NOMO-1 treated with DMSO at 0.1 percent for 48 hours (cell line): ENCODE measurements at regions not wholly inside any gene's neighbourhood (a gene's known extent, or its start where the extent isn't known, plus 50 kb on each side); places are given as distances from the start of the nearest gene placed in this dataset.

ENCODE experiments used
- DNase-seq: peaks from one replicate; lab custom pipeline; 2025; ENCODE audit not compliant: unreplicated experiment; lab: John Stamatoyannopoulos, UW

DNA sequence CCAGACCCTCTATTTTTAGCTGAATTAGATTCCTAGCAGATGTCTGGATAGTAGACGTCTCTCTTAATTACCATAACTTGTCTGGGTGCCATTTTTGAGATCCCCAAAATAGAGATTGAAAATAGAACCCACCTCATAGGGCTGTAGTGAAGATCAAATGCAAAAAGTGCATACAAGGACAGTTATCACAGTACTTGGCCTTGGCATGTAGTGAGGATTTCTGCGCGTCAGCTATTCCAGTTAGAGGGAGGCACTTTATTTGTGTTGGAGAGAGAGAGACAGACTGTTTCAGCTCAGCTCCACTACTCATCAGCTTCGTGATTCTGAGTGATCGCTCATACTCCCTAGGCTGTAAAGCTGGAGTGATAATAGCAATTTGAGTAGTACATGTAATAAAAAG is 59.6 kb upstream of the CDH13 start:
- DNase-seq = no peak

DNA sequence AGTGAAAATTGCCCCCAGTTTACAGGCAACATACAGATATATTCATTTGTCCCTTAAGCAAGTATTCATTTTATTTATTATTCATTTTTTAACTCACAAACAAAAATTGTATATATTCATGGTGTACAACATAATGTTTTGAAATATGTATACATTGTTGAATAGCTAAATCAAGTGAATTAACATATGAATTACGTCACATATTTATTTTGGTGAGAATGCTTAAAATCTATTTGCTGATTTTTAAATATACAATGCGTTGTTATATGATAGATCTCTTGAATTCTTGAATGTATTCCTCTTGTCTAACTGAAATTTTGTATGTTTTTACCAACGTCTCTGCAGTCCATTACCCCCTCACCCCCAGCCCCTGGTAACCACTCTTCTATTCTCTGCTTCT is 63.4 kb upstream of the CDH13 start:
- DNase-seq = no peak

DNA sequence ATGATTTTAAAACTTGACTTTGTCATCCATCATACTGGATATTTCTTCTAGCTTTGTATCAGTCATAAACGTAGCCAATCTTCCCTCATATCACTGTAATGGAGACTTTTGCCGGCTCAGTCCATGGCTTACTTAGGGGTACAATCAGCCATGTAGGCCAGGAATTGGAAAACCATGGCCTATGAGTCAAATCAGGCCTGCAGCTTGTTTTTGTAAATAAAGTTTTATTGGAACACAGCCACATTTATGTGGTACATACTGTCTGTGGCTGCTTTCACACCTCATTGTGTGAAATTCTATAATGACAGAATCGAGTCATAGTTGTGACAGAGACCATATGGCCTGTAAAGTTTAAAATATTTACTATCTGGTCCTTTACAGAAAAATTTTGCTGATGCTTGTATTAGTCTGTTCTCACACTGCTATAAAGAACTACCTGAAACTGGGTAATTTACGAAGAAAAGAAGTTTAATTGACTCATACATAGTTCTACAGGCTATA is 64.5 kb upstream of the CDH13 start:
- DNase-seq = no peak

DNA sequence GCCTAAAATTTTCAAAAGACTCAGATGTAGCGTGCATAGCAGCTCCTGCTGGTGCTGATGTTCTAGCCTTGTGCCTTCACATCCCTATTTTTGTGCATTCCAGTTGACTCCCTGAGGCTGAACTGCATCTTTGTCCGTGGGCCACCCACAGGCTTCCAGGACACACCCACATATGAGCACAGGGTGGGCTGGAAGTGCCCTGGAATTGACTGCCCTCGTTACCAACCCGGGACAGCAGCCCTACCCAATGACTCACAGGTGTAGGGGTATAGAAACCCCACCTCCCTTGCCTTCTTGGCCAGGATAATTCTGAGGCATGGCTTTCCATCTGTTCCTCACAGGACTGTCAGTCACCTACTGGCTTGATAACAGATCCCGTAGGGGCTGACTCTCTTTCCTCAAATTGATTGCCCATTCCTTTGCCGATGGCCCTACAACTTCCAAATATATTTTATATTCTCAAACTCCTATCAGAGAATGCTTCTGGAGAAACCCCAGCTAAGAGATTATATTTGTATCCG is 65.9 kb upstream of the CDH13 start:
- no peak for DNase-seq

DNA sequence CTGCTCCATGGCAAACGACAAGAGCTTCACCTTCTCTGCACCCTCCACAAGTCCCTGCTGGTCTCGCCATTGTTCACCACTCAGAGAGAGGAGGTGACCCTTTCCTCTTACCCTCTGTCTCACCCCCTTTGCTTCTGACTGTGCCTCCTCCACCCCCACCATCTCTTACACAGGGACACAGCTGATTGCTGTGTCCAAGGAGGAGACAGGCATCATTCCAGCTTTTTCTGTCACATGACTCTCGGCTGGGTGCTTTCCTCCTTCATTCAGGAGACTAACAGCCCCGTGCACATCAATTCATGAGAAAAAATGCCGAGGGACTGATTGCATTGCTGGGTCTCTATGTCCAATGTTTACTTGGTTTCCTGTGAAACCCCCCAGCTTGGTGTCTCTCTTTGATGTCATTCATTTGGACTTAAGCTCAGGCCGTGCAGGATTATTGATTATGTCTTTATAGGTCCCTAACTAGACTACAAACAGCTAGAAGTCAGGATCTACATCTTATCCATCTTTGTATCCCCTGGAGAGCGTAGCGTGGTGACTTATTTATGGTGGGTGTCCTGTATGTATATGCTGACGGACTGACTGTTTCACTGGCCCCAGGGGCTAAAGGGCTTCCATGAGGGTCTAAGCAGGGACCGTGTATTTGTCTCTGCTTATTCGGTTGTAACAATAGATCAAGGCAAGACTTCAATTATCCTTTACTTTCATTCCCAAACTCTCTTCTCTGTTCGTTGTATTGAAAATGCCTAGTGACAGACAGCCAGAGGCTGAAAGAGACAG is 82.2 kb upstream of the CDH13 start:
- DNase-seq = no peak

DNA sequence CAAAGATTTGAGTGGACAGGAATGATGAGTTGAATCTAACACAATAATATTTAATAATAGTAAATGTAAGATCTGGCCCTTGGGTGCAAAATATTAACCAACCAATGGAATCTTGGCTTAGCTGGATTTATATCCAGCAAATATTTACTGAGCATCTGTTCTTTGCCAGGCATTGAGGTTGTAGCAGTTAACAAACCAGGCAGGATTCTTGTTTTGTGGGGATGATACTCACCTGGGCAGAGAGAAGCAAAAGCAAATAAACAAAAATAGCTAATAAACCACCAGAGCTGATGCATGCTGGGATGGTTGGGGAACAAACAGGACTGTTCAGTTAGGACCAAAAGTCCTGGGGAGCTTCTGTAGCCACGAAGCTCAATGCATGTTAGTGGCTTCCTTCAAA is 84.1 kb upstream of the CDH13 start:
- DNase-seq = no peak

DNA sequence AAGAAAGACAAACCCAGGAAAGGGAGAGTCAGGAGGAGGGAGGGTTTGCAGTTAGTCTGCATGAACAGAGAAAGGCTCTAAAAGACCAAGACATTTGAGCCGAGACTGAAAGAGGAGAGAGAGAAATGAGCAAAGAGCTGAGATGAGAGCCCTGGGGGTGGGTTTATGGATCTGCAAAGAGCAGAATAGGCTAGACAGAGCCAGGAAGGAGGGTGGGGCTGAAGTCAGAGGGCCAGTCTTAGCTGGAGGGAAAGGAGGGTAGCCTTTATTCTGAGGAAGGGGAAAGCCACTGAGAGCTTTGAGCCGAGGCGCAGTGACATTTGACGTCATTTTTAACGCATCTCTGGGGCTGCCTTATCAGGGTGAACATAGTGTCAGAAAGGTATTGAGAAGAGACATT is 85.7 kb upstream of the CDH13 start:
- no peak for DNase-seq

DNA sequence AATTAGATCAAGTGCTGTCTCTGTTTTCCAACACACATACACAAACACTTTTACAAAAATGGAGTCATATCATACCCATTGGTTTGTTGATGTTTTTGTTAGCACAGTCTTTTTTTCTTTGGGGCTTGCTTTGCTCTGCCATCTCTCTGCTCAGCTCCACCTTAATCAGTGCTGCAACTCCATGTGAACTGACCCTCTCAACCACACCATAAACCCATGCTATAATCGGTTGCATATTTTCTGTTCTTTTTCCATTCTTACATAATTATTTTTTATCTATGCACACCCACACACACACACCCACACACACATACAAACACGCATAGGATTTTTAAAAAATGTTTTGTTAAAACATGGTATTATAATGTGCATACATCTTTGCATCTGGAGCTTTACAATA is 91.0 kb upstream of the CDH13 start:
- DNase-seq = no peak

DNA sequence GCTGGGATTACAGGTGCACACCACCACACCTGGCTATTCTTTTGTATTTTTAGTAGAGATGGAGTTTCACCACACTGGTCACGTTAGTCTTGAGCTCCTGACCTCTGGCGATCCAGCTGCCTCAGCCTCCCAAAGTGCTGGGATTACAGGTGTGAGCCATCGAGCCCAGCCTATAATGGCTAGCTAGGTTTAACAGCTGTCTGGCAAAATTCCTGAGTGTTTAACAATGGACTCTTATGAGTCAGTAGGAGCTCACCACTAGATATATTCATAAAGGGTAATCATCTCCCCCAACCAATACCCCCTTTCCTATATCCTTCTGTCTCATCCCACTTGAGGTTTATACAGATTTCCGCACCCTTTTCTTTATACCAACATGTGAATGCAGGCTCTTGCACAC is 91.5 kb upstream of the CDH13 start:
- no peak for DNase-seq

DNA sequence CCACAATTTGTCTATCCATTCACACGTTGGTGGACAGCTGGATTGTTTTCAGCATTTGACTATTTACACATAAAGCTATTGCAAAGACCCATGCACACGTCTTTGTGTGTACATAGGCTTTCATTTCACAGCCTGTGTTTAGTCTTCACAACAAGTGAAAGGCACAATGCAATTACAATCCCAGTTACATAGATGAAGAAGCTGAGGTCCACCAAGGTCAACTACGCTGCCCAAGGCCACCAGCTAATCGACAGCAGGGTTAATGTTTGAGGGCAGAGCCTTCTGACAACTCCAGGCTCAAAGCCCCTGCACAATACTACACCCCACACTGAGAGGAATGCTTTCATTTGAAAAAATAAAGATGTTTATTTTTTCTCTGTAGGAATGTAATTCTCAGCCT is 93.6 kb upstream of the CDH13 start:
- DNase-seq = no peak

DNA sequence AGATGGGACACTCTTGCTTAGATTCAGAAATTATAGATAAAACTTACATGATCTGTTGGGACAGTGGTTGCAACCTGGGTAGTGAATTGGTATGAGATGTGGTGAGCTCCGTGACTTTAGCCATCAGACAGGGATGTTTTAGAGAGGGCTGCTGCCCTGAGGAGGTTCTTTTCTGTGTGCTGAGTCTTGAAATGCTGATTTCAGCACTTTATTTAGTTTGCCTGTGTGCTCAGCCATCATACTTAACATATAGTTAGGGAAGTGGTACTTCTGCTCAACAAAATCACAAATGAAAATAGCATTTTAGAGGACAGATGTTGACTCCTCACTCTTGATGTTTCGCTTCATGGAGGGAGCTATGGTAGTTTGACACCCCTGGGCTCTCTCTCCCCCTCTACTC is 95.9 kb upstream of the CDH13 start:
- DNase-seq = no peak

DNA sequence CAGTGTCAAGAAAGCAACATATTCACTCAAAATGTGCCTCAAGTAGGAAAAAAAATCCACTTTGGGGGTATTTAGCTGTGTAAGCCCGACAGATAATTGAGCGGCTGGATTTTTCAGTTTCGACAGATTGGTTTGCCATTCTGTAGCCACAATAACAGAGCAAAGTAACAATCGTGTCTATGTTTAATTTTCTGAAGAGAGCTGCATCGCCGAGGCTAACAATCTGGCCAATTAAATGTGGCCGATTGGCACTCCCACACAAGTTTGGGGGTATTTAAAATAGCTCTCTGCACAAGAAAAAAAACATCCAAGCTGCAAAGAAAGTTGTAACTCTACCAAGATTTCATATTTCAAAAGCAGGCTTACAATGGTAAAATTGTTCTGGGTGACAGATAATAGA is 99.7 kb upstream of the CDH13 start:
- DNase-seq = no peak

DNA sequence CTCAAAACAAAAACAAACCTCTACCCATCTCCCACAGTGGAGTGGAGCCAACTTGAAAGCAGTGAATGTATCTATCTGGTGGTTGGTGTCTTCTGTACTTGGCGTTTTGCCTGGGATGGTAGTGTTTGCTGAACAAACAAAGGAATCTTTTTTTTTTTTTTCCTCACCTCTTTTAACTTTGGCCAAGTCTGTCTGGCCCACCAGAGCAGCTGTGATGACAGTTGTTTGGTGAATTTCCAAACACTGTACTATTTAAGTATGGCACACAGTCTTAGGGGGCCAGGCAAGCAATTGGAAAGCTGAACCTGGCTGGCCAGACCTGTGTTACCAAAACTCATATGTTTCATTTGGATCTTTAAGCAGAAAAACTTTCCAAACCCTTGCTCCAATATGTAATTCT is 101.8 kb upstream of the CDH13 start:
- DNase-seq = no peak

DNA sequence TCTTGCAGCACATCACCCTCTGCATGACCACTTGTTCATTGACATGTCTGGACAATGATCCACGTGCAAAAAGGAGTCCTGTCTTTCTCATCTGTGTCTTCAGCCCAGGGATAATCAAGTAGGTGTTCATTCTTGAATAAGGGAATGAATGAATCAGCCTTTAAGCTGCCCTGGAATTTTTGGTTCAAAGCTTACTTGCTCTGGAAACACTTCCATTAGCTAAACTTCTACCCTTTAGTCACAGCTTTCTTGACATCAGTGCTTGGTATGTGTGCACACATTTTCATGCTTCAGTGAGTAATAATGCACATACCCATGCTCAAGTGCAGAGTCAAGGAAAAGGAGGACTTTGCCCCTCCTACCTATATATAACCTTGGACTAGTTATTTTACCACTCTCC is 103.0 kb upstream of the CDH13 start:
- DNase-seq = no peak

DNA sequence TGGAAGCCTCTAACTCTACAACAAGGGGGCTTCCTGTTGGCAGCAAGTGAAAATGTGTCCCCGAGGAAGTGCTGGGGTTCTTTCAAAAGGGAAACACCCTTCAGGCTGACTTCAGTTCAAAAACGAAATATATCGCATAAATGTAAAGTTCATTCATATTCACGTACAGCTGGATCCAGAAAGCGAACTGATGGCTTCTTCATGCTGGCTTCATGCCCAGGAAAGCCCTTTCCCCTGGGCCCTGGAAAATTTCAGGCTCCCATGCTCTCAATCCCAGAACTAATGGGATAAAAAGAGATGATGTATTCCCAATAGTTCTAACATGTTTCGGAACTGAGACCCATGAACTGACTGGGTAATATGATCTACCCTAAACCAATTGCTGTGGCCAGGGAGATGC is 104.7 kb upstream of the CDH13 start:
- no peak for DNase-seq

DNA sequence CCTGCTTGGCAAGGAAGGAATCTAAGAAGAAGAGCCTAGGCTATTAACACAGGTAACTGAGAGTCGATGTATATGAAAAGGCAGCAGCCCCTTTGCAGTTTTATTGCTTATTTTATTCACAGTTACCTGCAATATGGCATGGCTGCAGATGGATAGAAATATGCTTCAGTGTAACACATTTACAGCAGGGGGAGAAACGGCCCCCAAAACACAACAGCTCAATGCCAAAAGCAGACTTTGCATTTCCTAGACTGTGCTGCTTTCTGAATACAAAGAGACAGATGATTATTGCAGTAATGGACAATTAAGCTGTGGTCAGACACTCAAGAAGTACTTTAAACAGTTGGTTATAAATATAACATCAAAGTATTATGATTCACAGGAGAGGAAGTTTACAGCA is 108.0 kb upstream of the CDH13 start:
- no peak for DNase-seq

DNA sequence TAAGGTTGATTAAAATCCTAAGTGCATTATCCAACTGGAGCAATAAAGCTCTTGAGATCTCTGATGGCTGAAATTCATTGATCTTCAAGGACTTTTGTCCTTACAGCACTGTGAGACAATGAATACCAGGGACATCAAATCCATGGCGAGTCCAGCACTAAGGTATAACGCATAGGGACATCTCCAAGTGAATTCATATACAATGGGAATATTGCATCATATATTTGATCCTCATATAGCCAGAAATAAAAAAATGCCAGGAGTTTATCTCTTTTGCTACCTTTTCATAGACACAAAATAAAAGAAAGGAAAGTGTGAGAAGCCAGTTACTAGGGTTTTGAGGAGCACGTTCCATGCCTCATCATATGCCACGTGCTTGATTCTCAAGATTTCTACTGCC is 112.5 kb upstream of the CDH13 start:
- DNase-seq = no peak

DNA sequence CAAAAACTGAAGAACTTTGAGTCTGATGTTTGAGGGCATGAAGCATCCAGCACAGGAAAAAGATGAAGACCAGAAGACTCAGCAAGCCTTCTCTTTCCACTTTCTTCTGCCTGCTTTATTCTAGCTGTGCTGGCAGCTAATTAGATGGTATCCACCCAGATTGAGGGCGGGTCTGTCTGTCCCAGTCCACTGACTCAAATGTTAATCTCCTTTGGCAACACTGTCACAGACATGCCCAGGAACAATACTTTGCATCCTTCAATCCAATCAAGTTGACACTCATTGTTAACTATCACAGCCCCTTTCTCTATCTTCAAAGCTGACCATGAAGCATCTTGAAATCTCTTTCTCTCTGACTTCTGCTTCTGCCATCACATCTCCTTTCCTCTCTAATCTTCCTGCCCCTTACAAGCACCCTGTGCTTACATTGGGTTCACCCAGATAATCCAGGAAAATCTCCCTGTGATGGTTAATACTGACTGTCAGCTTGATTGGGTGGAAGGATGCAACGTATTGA is 115.9 kb upstream of the CDH13 start:
- DNase-seq = no peak

DNA sequence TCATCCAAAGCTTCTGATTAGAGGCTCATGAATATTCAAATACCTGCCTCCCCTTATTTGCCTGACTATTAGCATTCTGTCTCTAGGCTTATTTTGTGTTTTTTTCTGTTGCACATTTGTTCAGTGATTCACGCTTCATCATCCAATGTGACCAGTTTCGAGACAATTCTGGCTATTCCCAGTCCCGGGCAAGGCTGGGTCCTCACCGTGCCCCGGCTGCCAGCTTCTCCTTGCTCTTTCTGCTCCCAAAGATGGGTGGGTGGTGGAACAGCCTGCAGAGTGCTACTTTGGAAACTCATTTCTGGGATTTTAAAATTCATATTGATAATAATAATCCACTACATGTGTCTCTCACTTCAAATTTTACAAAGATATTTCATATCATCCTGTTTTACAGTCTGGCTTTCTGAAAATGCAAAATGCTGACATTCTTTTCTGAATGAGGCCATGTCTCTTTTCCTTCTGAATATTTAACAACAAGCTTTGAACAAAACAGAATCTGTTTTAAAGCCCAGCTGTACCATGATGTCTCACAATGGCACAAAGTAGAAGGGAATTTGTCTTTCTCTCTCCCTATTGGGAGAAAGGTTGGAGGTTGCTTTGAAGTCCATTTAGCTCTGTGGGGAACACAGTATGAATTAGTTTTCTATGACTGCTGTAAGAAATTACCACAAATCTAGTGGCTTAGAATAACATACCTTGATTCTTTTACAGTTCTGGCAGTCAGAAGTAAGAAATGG is 116.9 kb upstream of the CDH13 start:
- no peak for DNase-seq

DNA sequence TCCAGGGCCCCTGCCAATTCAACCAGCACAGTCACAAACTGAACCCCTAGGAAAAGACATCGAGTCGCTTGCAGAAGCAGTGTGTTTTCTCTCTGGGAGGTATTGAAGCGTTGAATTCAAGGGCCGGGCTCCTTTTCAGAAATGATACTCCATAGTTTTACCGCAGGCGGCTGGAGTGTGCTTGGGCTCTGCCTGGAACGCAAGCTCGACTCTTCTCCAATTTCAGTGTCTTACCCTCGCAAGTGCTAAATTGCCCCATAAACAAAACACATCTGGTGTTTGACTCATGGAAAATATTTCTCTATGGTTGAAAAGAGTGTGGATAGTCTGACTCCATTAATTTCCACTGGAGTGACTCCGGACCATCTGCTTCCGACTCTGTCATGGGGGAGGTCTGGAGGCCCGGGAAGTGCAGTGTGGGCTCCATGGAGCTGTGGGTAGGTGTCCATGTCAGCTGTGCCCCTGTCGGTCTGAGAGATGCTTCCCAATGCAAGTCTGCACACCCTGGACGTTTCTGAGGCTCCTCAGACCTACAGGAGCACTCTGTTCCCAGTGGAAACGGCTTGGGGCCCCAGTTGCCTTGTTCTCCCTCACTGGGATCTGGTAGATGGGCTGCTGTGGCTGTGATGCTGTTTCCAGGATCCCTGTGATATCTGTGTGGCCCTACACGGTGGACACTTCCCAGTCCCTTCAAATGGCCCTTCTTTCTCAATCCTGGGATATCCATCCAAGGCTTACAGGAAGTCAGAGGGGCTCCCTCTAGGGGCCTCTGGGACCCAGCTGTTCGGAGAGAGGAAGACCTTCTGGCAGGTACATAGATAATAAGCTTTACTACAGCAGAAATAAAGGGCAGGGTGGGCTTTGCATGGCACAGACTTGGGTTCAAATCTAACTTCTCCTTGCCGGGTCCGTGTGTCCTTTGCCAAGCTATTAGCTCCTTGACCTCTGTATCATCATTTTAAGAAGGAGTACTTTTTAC is 119.8 kb upstream of the CDH13 start:
- no peak for DNase-seq

DNA sequence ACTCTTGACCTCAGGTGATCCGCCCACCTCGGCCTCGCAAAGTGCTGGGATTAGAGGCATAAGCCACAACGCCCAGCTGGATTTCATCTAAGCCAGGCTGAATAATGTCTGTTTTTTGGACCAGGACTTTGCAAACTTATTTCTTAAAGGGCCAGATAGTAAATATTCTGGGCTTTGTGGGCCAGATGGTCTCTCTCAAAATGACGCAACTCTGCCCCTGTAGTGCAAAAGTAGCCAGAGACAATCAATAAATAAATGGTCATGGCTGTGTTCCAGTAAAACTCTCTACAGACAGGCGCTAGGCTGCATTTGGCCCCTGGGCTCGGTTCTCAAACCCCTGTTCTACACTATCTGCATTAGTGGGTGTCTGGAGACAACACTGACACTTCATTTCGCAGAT is 121.9 kb upstream of the CDH13 start:
- no peak for DNase-seq
